ENCODE measurements at regions not wholly inside any gene's neighbourhood (a gene's known extent, or its start where the extent isn't known, plus 50 kb on each side); places are given as distances from the start of the nearest gene placed in this dataset.

DNA sequence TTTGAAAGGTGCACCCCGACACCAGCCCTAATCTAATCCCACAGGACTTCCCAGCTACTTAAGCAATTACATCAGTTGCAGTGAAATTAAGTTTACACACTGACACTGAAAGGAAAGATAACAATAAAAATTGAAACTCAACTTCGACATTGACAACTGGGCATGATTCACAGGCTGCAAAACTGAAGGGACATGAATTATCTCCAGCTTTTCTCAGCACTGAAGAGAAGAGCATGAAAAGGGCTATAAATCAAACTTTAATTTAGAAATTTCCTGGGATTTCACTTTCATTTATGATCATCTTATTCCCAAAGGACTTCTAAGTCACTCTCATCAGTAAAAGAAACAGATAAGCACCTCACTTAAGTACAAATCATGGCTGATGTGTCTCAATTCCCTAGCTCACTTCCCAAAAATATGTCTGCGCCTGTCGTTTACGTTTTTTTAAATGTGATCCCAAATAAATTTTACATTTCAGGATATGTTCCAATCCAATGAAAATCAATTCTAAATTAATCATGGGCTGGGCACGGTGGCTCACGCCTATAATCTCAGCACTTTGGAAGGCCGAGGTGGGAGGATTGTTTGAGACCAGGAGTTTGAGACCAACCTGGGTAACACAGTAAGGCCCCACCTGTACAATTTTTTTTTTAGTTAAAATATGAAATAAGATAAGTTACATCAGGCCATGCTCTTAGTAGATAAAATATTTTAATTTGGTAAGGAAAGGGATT is 134.4 kb upstream of the TBL1X start:
- TF ChIP-seq, protein P1, sequence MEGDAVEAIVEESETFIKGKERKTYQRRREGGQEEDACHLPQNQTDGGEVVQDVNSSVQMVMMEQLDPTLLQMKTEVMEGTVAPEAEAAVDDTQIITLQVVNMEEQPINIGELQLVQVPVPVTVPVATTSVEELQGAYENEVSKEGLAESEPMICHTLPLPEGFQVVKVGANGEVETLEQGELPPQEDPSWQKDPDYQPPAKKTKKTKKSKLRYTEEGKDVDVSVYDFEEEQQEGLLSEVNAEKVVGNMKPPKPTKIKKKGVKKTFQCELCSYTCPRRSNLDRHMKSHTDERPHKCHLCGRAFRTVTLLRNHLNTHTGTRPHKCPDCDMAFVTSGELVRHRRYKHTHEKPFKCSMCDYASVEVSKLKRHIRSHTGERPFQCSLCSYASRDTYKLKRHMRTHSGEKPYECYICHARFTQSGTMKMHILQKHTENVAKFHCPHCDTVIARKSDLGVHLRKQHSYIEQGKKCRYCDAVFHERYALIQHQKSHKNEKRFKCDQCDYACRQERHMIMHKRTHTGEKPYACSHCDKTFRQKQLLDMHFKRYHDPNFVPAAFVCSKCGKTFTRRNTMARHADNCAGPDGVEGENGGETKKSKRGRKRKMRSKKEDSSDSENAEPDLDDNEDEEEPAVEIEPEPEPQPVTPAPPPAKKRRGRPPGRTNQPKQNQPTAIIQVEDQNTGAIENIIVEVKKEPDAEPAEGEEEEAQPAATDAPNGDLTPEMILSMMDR (conservative IDR thresholded peaks at IDR 0.05; ENCODE audit: low read depth in 2 of 2): no peak
- TF ChIP-seq EZH2 (IDR thresholded peaks at IDR 0.05; ENCODE audit: low read depth, unreplicated experiment) (no peak), EZH2phosphoT487 (IDR thresholded peaks at IDR 0.05; ENCODE audit: unreplicated experiment) (no peak)

All from GM23338 (cell line).